Glomerular visceral epithelial cell (primary cell): ENCODE measurements at regions not wholly inside any gene's neighbourhood (a gene's known extent, or its start where the extent isn't known, plus 50 kb on each side); places are given as distances from the start of the nearest gene placed in this dataset.

Experiments used
- DNase-seq: peaks from one replicate; pipeline ENCODE4 v3.0.0-alpha.2; 2016; ENCODE audit errors: extremely low spot score

DNA sequence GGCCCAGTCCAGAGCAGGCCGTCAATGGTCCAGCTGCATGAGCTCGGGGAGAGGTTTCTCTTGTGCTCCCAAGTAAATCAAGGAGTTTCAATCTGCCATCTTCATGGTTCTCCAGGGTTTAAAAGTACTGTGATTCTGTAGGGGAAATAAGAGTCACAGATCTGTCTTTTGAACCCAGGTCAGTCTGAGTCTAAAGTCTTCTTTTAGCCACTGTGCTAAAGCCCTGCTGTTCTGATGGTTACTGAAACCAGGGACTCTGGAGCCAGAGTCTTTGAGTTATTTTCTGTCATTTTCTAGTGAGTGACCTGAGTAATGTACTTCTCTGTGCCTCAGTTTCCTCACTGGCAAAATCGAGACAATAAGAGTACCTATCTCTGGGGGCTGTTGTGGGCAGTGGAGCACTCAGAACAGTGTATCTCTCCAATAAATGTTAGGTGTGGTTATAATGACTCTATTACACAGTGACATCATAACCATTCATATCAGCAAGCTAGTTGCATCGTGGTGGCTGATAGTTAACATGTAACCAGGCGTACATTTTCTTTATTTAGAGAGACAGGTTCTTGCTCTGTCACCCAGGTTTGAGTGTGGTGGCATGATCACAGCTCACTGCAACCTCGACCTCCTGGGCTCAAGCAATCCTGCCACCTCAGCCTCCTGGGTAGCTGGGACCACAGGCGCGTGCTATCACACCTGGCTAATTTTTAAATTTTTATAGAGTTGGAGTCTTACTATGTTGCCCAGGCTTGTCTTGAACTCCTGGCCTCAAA is 74.6 kb upstream of the KCNG1 start:
- no peak for DNase-seq

DNA sequence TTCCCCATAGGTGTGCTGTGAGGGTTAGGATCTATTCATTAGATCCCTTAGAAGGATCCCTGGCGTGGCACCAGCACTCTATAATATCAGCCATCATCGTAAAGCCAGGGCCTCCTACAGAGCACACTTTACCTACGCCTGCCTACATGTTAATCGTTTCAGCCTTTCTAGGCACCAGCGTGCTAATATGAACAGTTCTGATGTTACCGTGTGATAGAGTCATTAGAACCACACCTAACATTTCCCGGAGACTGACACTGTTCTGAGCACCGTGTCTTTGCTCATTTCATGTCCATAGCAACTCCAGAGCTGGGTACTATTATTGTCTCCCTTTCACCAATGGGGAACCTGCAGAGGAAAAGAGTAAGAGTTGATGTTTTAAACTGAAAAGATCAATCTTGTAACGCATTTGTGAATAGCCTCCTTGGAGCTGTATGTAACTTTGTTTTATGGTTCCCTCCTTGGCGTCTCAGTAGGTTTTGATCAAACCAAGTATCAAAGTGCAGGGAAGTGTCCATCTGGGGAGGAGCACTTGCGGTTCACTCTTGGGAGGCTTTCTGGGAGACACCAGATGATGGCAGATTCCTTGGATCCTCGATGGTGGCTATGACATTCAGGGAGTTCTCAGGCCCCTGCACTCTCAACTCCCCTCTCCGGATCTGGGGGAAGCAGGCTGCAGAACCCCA is 73.8 kb upstream of the KCNG1 start:
- DNase-seq: no peak

DNA sequence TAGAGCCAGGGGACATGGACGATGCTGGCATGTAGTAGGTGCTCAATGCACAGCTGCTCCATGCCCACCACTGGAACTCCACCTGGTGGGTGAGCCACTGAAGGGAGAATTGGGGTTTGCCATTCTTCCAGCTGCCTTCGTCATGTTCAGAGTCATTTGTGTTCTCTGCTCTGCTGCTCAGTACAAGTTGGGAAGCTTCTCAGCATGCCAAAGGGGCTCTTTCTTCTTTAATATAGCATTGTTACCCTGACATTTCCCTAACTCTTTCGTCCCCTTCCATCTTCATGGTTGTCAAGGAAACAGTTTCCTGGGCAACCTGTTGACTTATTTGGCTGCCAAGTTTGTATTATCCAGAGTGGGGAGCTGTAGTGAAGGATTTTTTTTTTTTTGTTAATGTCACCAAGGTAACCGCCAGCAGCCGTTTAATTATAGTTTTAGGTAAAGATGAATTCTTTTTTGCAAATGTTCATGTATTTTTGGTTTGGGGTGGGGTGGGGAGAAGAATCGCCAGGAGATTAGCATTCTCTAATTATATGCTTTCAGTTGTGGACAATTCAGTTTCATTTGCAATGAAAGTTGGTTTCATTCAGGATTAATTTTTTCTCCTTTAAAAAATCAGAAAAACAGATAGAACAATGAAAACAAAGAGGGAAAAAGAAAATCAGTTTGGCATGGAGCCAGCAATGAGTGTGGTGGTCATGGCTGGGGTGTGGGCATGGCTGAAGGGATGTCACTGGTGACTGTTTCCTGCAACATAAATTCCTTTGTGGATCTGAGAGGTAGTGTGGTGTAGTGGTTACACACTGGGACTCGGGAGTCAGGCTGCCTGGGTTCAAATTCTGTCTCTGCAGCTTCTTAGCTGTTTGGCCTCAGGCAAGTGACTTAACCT is 73.0 kb upstream of the KCNG1 start:
- no peak for DNase-seq

DNA sequence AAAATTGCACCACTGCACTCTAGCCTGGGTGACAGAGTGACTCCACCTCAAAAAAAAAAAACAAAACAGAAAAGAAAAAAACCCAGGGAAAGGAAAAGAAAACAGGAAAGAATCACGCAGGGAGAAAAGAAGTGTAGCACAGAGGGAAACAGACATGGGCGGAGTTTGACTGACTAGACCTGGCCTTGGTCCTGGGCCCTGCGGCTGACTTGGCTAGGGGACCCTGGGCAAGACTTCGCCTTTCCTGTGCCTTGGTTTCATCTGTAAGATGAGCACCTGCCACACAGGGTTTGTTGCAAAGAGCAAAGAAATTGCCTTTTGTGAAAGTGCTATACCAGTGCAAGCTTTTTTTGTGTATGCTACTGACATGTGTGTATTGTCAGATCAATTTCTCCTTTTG is 71.3 kb upstream of the KCNG1 start:
- no peak for DNase-seq

DNA sequence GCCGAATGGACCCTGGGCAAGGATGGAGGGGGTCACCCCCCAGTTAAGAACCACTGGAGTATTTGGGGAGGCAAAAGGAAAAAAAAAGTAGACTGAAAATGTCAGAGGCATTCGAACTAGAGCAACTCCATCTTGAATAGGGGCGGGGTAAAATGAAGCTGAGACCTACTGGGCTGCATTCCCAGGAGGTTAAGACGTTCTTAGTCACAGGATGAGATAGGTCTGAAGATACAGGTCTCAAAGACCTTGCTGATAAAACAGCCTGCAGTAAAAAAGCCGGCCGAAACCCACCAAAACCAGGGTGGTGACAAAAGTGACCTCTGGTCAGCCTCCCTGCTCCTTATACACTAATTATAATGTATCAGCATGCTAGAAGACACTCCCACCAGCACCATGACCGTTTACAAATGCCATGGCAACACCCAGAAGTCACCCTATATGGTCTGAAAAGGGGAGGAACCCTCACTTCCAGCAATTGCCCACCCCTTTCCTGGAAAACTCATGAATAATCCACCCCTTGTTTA is 70.4 kb upstream of the KCNG1 start:
- no peak for DNase-seq

DNA sequence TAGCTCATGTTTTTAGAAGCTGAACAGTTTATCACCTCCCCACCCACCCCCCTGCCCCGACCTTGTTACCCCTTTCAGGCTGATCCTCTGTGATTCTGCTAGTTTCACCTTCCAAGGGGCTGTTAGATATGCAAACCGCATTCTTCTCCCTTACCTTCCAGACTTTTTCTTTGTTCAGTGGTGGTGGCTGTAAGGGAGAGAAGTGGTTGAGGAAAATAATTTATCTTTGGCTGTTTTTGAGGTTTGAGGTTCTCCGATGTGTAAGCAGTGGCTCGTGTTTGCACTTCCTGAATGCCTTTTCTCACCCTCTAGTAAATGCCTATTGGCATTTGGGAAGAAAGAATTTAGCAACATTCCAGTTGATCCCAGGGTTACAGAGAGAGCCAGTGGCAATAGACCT is 69.4 kb upstream of the KCNG1 start:
- no peak for DNase-seq

DNA sequence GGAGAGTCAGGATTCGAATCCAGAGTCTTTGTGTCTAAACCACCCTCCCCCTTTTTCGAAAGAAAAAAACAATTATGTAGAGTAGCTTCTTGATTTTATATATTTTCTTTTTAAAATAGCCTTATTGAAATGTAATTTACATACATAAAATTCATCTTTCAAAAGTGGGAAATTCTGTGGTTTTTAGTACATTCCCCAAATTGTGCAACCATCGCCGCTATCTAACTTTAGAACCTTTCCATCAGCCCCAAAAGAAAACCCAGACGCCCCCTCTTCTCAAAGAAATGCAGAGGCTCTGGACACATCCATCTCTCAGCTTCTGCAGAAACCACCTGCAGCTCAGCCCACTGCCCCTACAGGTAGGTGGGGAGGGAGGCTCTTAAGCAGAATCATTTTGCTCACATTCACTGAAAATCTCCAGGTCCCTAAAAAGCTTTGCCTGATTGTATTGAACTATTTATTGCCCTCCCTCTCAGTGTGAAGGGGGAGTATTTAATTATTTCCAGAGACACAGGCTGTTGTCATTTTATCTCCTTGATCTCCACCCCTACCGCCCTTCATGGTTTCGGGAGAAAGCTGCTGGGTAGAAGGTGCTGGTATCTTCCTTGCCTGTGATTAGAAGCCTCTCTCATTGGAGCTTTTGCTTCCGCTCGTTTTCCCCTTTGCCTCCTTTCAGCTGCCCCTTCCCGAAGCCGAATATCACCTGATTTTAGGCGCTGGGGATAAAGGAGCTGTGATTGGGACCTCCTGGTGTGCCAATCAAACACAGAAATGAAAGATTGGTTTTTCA is 68.7 kb upstream of the KCNG1 start:
- no peak for DNase-seq

DNA sequence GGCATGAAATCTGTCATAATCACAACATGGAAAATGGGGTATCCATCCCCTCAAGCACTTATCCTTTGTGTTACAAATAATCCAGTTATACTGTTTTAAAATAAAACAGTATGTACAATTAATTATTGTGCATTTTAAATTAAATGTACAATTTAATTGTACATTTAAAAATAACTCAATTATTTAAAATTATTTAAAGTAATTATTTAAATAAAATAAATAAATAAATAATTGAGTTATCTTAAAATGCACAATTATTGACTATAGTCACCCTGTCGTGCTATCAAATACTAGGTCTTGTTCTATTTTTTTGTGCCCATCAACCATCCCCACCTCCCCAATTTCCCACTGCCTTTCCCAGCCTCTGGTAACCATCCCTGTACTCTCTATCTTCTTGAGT is 66.9 kb upstream of the KCNG1 start:
- DNase-seq: no peak

DNA sequence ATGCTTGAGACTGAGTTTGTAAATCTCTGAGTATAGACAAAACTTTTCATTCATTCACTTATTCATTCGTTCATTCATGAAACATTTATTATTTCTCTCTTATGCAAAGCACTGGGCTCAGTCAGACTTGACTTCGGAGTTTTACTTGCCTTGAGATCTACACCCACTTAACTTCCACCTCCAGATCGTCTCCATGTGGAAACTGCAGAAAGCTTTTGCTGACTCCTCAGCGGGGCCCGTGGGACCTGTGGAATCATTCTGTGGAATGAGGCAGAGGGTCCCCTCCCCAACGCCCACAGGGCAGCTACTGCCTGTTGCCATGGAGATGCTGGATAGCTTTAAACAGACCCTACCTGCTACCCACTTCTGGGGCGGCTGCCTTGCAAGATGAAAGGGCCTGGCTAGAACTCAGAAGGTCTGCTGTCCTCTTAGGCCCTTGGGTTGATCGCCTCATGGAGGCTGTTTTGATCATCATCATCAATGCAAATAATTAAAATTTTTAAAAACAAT is 66.4 kb upstream of the KCNG1 start:
- DNase-seq: no peak

DNA sequence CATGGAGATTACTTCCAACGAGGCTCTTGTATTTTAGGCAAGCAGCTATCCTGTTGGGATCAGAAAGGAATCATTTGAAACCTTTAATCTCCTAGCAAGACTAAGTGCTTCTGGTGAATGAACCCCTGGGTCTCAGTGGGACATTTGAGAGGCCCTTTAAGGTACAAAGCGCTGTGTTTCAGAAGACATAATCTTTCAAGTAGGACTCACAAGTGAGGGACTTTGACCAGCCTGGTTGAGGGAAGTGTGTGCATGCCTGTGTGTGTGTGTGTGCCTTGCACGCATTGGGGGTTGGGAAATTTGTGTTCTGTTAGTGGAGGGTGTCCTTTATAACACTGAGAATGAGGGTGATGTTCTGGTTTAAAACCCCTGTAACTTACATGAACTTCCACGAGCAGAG is 64.4 kb upstream of the KCNG1 start:
- no peak for DNase-seq

DNA sequence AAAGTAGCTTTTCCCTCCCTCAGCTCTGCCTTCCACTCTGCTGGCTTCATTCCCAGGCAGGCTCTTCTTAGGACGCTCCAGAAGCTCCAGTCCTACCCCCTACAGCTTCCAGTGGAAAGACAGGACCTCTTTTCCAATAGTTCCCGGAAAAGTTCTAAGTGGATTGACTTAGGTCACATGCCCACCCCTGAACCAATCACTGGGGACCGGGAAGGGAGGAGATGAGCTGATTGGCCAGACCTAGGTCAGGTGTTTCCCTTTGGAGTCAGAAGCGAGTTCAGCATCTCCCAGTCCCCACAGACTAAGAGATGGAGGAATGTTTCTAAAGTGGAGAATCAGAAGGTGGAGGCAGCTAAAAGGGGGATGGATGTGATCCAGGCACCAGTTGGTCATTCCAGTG is 62.9 kb upstream of the KCNG1 start:
- no peak for DNase-seq

DNA sequence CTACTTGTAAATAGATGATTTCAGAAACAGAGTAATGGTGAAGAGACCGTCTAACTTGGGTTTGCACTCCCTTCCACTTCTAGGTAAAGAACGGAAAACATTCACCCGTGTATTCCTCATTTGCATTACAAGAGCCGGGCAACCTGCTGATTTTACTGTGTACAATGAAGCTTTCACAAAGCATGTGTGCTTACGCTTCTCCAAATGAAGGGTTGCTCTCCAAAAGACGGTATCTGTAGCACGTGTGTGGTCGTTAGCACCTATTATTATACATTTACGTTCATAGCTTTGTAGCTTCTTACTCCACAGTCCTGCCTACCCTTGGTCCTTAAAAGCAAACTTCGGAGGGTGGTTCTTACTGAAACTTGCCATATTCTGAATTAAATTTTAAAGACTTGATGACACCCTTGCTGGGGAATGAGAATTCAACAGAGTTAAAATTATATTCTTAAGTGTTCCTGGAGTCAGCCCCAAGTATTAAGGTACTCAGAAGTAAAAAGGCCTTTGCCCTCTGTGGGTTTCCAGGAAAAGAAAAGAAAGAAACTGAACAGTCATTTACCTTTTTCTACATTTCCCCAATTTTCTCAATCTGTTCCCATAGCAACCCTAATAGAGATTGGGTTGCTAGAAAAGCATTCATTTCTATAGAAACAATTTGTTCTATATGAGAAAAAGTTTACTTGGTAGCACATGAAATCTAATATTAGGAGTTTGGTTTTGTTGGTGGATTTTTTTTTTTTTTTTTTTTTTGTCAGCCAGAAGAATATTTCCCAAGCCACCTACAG is 61.9 kb upstream of the KCNG1 start:
- no peak for DNase-seq

DNA sequence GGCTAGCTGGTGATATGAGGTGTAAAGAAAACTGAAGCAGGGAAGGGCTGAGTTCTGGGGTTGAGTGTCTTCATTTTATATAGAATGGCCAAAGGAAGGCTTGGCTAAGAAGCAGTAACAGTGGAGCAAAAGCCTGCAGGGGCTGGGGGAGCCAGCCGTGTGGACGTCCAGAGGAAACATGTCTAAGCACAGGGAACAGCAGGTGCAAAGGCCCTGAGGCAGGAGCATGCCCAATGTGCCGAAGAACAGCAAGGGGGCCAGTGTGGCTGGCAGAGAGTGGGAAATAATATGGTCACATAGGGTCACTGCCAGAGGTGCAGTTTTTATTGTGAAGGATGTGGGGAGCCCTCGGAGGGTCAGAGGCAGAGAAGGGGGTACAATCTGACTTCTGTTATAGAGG is 60.5 kb upstream of the KCNG1 start:
- DNase-seq: no peak

DNA sequence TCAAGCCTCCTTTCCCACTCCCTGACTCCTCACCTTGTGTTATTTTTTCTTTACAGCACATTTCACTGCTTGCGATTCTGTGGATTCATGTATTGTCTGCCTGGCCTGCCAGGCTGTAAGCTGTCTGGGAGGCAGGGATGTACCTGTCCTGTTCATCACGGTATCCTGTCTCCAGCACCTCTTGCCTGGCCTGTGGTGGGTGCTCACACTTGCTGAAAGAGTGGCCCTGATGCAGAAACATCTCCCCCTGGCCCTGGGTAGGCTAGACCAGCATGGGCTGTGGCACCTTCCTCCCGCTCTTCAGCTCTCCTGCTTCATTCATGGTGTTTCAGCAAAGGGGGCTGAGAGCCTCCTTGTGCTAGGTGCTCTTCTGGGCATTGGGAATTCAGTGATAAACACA is 60.1 kb upstream of the KCNG1 start:
- DNase-seq: no peak

DNA sequence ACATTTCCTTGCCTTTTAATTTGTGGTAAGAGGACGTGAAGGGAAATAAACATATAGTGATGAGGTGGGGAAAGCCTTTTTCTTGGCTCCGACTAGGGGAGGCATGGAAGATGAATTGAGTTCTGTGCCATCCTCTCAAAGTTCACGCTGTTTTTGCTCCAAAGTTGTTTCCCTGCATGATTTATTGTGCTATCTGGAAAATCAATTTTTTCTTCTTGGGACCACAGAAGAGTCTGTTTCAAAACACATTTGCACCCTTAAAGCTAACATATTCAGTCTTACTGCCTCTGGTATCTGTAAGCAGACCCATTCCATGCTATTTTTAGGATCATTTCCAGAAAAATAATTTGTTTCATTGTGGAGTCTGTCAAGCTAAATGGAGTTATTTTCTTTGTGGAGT is 57.6 kb upstream of the KCNG1 start:
- no peak for DNase-seq

DNA sequence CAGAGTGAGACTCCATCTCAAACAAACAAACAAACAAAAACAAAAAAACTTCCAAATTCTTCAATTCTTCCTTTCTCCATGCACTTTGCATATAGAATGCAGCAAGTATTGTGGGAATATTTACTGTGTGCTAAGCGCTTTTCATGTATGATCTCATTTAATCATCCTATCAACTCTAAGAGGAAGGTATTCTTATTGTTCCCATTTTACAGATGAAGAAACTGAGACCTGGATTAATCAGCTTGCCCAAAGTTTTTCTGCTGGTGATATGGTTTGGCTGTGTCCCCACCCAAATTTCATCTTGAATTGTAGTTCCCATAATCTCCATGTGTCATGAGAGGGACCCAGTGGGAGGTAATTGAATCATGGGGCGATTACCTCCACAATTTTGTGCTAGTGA is 56.6 kb upstream of the KCNG1 start:
- no peak for DNase-seq

DNA sequence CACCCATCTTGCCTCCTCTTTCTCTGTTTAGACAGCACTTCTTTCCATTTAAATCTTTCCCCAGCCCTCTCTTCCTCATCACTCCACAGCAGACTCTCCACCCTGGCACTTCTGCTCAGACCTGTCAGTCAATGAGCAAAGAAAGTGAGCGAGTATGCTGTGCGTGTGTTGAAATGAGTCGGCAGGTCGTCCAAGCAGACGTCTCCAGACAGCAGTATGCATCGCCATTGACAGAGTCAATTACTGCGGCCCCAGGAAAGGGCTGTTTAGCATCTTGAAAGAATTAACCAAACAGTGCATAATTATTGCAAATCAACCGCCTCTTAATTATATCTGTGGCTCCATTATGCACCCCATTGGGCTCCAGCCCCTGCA is 54.8 kb upstream of the KCNG1 start:
- DNase-seq: no peak

DNA sequence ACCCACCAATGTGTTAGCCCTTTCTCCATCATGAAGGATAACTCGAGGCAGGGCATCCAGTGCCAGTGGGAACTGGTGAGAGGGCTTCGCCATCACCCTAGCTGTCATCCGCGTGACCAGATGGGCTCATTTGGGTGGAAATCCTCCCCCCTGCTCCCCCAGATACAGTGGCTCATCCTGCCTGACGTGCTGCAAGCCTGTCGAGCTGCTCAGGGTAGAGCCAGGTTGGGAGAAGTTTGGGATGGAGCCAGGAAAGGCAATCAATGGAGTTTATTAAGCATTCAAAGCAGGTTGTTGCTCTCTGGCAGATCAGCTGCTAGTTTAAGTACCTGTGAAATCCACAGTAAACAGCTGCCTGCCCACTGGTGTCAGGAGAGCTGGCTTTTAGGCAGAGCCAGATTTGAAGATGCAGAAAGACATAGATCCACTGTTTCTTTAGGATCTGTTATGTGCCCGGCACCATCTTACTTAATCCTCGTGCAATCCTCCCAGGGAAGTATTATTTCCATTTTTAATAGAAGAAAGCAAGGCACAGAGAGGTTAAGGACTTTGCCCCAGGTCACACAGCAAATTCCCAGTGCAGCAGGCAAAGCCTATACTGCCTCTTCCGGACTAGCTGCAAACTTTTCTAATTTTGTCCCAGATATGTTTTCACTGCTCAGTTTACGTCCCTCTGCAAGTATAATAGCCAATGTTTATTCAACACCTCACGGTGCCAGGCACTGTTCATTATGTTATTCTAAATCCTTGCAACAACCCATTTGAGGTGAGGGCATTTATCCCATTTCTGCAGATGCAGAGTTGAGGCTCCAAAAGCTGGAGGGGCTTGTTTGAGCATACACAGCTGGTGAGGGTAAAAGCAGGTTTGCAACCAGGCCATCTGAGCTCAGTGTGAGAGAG is 54.1 kb upstream of the KCNG1 start:
- no peak for DNase-seq

DNA sequence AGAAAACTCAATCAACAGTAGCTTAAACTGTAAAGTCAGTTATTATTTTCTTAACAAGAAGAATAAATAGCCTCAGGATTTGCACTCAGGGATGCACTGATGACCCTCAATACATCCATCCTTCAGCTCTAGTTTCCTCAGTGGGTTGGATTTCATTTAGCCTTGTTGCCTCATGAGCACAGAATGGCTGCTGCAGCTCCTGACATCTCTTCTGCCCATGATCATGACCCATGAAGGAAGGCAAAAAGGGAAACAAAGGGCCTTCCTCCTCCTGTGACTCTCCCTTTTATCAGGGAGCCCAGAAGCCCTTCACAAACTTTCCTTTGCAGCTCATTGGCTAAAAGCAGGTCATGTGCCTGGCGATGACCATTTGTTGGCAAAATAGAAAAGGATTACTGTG is 51.2 kb upstream of the KCNG1 start:
- no peak for DNase-seq
